22Rv1 (cell line): ENCODE measurements at regions not wholly inside any gene's neighbourhood (a gene's known extent, or its start where the extent isn't known, plus 50 kb on each side); places are given as distances from the start of the nearest gene placed in this dataset.

Source experiments
- CTCF ChIP-seq: fragments of 450-650 bp; IDR thresholded peaks from 2 replicates; pipeline ENCODE4 v1.5.1; 2017; ENCODE audit warnings: mild to moderate bottlenecking
- ZFX ChIP-seq: fragments of 450-650 bp; IDR thresholded peaks from 2 replicates; pipeline ENCODE4 v1.6.1; 2017; ENCODE audit warnings: antibody characterized with exemption, borderline replicate concordance

- TF ChIP-seq CTCF: no peak
- TF ChIP-seq ZFX: no peak
These were observed 449.8 kb downstream of the PCDH17 start for GRCh38 chr13:58081301-58081820.
